ENCODE measurements at regions not wholly inside any gene's neighbourhood (a gene's known extent, or its start where the extent isn't known, plus 50 kb on each side); places are given as distances from the start of the nearest gene placed in this dataset.

- Histone ChIP-seq H3K4me2 (ENCODE audit: control insufficient read depth, extremely low read depth, insufficient read depth, low read depth, low read length) (no peak overlapping the region), H3K36me3 (ENCODE audit: control insufficient read depth in 2 of 2, extremely low read depth in 1 of 2, insufficient read depth in 2 of 2, low read length in 2 of 2) (no peaks in the 10 kb centered on the region), H3K4me3 (ENCODE audit: control insufficient read depth in 2 of 3, extremely low read depth in 1 of 3, insufficient read depth in 2 of 3, low read depth in 1 of 3, low read length in 3 of 3) (no peak overlapping the region), H3K4me1 (ENCODE audit: control insufficient read depth, extremely low read depth, insufficient read depth, low read length) (no peaks in the 10 kb centered on the region), H3K9me3 (ENCODE audit: control insufficient read depth, low read depth, low read length) (peaks cover 6% of the 10 kb centered on the region), H3K27ac (ENCODE audit: control insufficient read depth, insufficient read depth, low read length) (no peak overlapping the region), H3K27me3 (ENCODE audit: control insufficient read depth, extremely low read depth, insufficient read depth, low read length) (no peaks in the 10 kb centered on the region), H3K79me2 (ENCODE audit: control insufficient read depth, insufficient read depth, low read length) (no peaks in the 10 kb centered on the region), H4K20me1 (ENCODE audit: control insufficient read depth, extremely low read depth, insufficient read depth, low read length) (no peaks in the 10 kb centered on the region), H2AFZ (ENCODE audit: control insufficient read depth, low read length) (no peak overlapping the region), H3K9me1 (ENCODE audit: control insufficient read depth, extremely low read depth, insufficient read depth, low read length) (no peaks in the 10 kb centered on the region), H3K9ac (ENCODE audit: control insufficient read depth, extremely low read depth, insufficient read depth, low read length) (no peak overlapping the region)
- dilution Hi-C loops (cut with MboI; ENCODE audit: extremely low pct_ligation_motif_present, low sequenced_read_pairs) = no loop called here
- DNase-seq (ENCODE audit: low read depth, low spot score) (no peak), FAIRE-seq (no peak)
- no peak for TF ChIP-seq CTCF (optimal IDR thresholded peaks at IDR 0.05 in 1 of 3, IDR thresholded peaks at IDR 0.05 in 1 of 3, conservative IDR thresholded peaks at IDR 0.05 in 1 of 3; ENCODE audit: extremely low read depth in 1 of 3, insufficient read depth in 2 of 3, low read length in 3 of 3)
- no peak for TF ChIP-seq EZH2 (IDR thresholded peaks at IDR 0.05; ENCODE audit: low read length)
Observed at GRCh38 chr14:32265584-32265983, 62.5 kb upstream of the RNU6-8 start.

GRCh38 chr14:32277998-32278397 is 51.1 kb upstream of the AKAP6 start:
- Histone ChIP-seq H3K4me3 (ENCODE audit: control insufficient read depth in 2 of 3, extremely low read depth in 1 of 3, insufficient read depth in 2 of 3, low read depth in 1 of 3, low read length in 3 of 3) (no peak overlapping the region), H4K20me1 (ENCODE audit: control insufficient read depth, extremely low read depth, insufficient read depth, low read length) (no peaks in the 10 kb centered on the region), H3K27ac (ENCODE audit: control insufficient read depth, insufficient read depth, low read length) (no peak overlapping the region), H2AFZ (ENCODE audit: control insufficient read depth, low read length) (no peak overlapping the region), H3K4me1 (ENCODE audit: control insufficient read depth, extremely low read depth, insufficient read depth, low read length) (no peaks in the 10 kb centered on the region), H3K36me3 (ENCODE audit: control insufficient read depth in 2 of 2, extremely low read depth in 1 of 2, insufficient read depth in 2 of 2, low read length in 2 of 2) (no peaks in the 10 kb centered on the region), H3K4me2 (ENCODE audit: control insufficient read depth, extremely low read depth, insufficient read depth, low read depth, low read length) (no peak overlapping the region), H3K79me2 (ENCODE audit: control insufficient read depth, insufficient read depth, low read length) (no peaks in the 10 kb centered on the region), H3K27me3 (ENCODE audit: control insufficient read depth, extremely low read depth, insufficient read depth, low read length) (no peaks in the 10 kb centered on the region), H3K9me1 (ENCODE audit: control insufficient read depth, extremely low read depth, insufficient read depth, low read length) (no peaks in the 10 kb centered on the region), H3K9me3 (ENCODE audit: control insufficient read depth, low read depth, low read length) (no peaks in the 10 kb centered on the region), H3K9ac (ENCODE audit: control insufficient read depth, extremely low read depth, insufficient read depth, low read length) (no peak overlapping the region)
- dilution Hi-C loops (cut with MboI; ENCODE audit: extremely low pct_ligation_motif_present, low sequenced_read_pairs) = no loop called here
- FAIRE-seq = no peak
- TF ChIP-seq EZH2 (IDR thresholded peaks at IDR 0.05; ENCODE audit: low read length) = no peak
- no peak for TF ChIP-seq CTCF (optimal IDR thresholded peaks at IDR 0.05 in 1 of 3, IDR thresholded peaks at IDR 0.05 in 1 of 3, conservative IDR thresholded peaks at IDR 0.05 in 1 of 3; ENCODE audit: extremely low read depth in 1 of 3, insufficient read depth in 2 of 3, low read length in 3 of 3)
- DNase-seq (ENCODE audit: low read depth, low spot score) = no peak

Measured in keratinocyte (primary cell).